Osteoblast (primary cell): ENCODE measurements at regions not wholly inside any gene's neighbourhood (a gene's known extent, or its start where the extent isn't known, plus 50 kb on each side); places are given as distances from the start of the nearest gene placed in this dataset.

Experiments used
- DNase-seq: peaks from one replicate; pipeline ENCODE4 v3.0.0; 2011; ENCODE audit warnings: low spot score, mixed read lengths; ENCODE audit not compliant: insufficient read length; ENCODE audit errors: missing footprints
- H2AFZ ChIP-seq: 2 replicates; pipeline ENCODE4 v1.6.0; 2011; ENCODE audit warnings: mild to moderate bottlenecking, low read length
- H3K27ac ChIP-seq: 2 replicates; pipeline ENCODE4 v1.5.1; 2011; ENCODE audit warnings: mild to moderate bottlenecking, low read depth, low read length, moderate library complexity
- H3K27me3 ChIP-seq: 2 replicates; pipeline ENCODE4 v1.6.0; 2012; ENCODE audit warnings: mild to moderate bottlenecking, control low read depth, inconsistent platforms, low read length, moderate library complexity; ENCODE audit not compliant: insufficient read depth
- H3K36me3 ChIP-seq: 2 replicates; pipeline ENCODE4 v1.5.1; 2011; ENCODE audit warnings: mild to moderate bottlenecking, low read length, control low read depth, moderate library complexity; ENCODE audit not compliant: insufficient read depth
- H3K4me1 ChIP-seq: 2 replicates; pipeline ENCODE4 v1.5.1; 2011; ENCODE audit warnings: mild to moderate bottlenecking, low read length, control low read depth, moderate library complexity; ENCODE audit not compliant: insufficient read depth
- H3K4me2 ChIP-seq: 2 replicates; pipeline ENCODE4 v1.6.0; 2011; ENCODE audit warnings: mild to moderate bottlenecking, low read length; ENCODE audit not compliant: insufficient read depth
- H3K4me3 ChIP-seq: fragments of 200-600 bp; sonication (generic); 3 replicates; pipeline ENCODE4 v1.5.1; 2012; ENCODE audit warnings: mild to moderate bottlenecking, low read length, inconsistent platforms; ENCODE audit not compliant: insufficient read depth
- H3K79me2 ChIP-seq: 2 replicates; pipeline ENCODE4 v1.6.0; 2012; ENCODE audit warnings: mild to moderate bottlenecking, low read length, control low read depth, inconsistent platforms; ENCODE audit not compliant: insufficient read depth
- H3K9me3 ChIP-seq: 2 replicates; pipeline ENCODE4 v1.5.1; 2011; ENCODE audit warnings: low read depth, low read length, control low read depth
- H4K20me1 ChIP-seq: 2 replicates; pipeline ENCODE4 v1.6.0; 2012; ENCODE audit warnings: mild to moderate bottlenecking, low read length, control low read depth; ENCODE audit not compliant: insufficient read depth
- CTCF ChIP-seq: IDR thresholded peaks from 2 replicates; pipeline ENCODE4 v1.5.1; 2011; ENCODE audit warnings: mild to moderate bottlenecking, low read depth, low read length, moderate library complexity; ENCODE audit errors: extremely low read depth

DNA sequence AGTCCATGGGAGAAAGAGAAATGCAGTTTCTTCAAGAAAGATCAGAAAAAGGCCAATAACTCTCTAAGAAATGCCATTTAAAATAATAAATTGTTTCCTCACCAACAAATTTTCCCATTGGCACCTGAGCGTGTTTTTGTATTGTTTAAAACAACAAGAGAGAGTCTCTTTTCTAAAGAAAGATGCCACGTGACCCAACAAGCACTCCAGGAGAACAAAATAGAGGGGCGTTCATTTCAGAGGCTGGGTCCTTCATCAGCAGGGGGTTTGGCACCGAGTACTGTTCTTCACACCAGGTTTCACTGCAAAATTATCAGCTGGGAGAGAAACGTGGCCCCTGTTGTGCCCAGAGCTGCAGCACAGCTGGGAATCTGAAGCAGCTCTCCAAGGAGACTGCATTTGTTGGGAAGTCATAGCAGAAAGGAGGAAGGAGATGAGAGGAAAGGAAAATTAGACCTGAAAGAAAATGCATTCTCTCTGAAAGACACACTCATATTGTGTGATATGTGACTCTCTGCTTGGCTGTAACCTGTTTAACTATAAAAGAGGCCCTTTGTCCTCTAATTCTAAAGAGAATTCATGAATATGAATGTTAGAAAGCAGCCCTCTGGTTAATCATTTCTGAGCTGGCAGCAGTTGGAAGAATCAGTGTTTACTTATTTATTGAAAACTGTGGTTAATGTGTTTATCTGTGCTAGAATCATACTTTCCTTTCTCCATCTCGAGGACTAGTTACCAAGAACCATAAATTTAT lies 205.3 kb upstream of the CDH20 start:
- Histone ChIP-seq H3K79me2 (no peaks in the 10 kb centered on the region), H3K4me3 (no peak overlapping the region), H3K27me3 (no peaks in the 10 kb centered on the region), H3K36me3 (no peaks in the 10 kb centered on the region), H3K4me1 (no peaks in the 10 kb centered on the region), H4K20me1 (no peaks in the 10 kb centered on the region), H3K4me2 (no peak overlapping the region), H3K27ac (no peak overlapping the region), H3K9me3 (no peaks in the 10 kb centered on the region), H2AFZ (no peak overlapping the region)
- no peak for DNase-seq
- no peak for TF ChIP-seq CTCF

- no peak for TF ChIP-seq CTCF
Measured at GRCh38 chr18:61129001-61129400, 204.2 kb upstream of the CDH20 start.

DNA sequence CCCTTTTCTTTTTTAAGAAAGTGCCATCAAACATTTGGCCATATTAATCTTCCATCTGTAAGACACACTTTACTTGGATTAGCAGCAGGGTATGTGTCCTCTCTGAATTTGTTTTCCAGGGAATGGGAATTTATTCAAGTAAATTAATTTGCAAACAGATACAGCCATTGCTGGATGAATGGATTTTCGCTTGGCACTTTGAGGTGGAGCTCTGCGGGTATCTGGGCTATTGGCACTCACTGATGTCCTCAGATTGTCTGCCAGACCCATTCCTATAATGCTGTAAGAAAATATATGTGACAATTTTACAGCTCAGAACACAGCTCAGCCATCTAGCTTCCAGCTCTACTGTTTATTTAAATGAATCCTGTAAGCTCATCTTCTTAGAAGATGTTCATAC lies 201.2 kb upstream of the CDH20 start:
- Histone ChIP-seq H3K27ac (no peak overlapping the region), H3K4me2 (no peak overlapping the region), H2AFZ (no peak overlapping the region), H3K4me1 (no peaks in the 10 kb centered on the region), H3K36me3 (no peaks in the 10 kb centered on the region), H3K27me3 (no peaks in the 10 kb centered on the region), H4K20me1 (no peaks in the 10 kb centered on the region), H3K9me3 (no peaks in the 10 kb centered on the region), H3K4me3 (no peak overlapping the region), H3K79me2 (no peaks in the 10 kb centered on the region)
- DNase-seq, result no peak
- no peak for TF ChIP-seq CTCF

More at GRCh38 chr18:61129001-61129400, 204.2 kb upstream of the CDH20 start:
- Histone ChIP-seq H3K79me2 (no peaks in the 10 kb centered on the region), H4K20me1 (no peaks in the 10 kb centered on the region), H3K4me2 (no peak overlapping the region), H3K9me3 (no peaks in the 10 kb centered on the region), H3K27ac (no peak overlapping the region), H3K4me3 (no peak overlapping the region), H3K27me3 (no peaks in the 10 kb centered on the region), H2AFZ (no peak overlapping the region), H3K4me1 (no peaks in the 10 kb centered on the region), H3K36me3 (no peaks in the 10 kb centered on the region)
- DNase-seq, result no peak

DNA sequence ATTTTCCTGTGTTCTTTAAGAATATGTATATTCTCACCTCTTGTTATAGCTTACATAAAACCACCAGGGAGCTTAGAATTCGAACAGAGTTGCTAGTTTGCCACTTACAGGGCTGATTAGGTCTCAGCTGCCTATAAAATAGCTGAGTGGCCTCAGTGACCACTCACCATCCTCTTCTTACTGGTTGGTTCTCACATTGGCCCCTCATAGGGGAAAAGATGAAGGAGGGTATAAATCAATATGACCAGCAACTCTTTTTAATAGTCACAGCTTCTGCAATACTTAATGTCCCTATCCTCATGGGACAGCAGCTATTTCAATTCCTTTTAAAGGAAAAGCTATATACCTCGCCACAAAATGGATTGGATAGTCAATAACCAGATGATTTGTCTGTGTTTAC lies 199.4 kb upstream of the CDH20 start:
- no peak overlapping the region for H3K4me2 ChIP-seq
- H4K20me1 ChIP-seq, result no peaks in the 10 kb centered on the region
- H2AFZ ChIP-seq, result no peak overlapping the region
- no peak for DNase-seq
- no peak for TF ChIP-seq CTCF
- H3K27ac ChIP-seq, result no peak overlapping the region
- no peaks in the 10 kb centered on the region for H3K27me3 ChIP-seq
- no peaks in the 10 kb centered on the region for H3K4me1 ChIP-seq
- no peaks in the 10 kb centered on the region for H3K9me3 ChIP-seq
- H3K4me3 ChIP-seq, result no peak overlapping the region
- no peaks in the 10 kb centered on the region for H3K79me2 ChIP-seq
- H3K36me3 ChIP-seq, result no peaks in the 10 kb centered on the region
